Glomerular endothelial cell (primary cell): ENCODE measurements at regions not wholly inside any gene's neighbourhood (a gene's known extent, or its start where the extent isn't known, plus 50 kb on each side); places are given as distances from the start of the nearest gene placed in this dataset.

ENCODE experiments used
- DNase-seq: peaks from one replicate; pipeline ENCODE4 v3.0.0-alpha.2; 2011; ENCODE audit warnings: low read depth, low spot score; ENCODE audit errors: extremely low read depth

DNA sequence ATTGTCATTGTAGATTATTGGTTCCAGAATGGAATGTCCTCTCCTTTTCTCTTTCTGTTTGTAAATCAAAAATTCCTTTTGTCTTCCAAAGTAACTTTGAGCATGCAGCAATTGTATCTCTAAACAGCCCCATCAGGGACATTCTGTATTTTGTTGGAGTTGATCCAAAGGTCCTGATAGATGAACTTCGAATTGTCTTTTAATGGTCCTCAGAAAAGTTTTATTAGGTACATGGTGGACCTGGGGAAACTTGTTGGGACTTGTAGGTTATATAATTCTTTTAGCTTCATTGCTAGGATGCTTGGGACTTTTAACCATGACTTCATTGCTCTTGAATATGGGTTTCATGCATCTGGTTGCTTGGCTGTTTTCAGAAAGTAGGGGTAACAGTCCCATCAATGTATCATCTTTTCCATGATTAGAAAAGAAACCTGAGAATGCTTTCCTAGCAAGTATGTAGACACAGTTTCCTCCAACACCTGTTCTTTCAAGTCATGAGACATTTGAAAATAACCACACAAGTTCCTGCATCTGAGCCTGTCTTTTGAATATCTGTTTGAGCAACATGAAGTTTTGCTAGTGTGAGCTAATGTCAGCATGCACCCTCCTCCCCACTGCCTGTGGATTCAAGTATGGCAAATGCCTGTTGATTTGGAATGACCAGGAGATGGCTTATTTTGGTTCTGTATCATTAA, 413.1 kb downstream of the KCNRG start:
- no peak for DNase-seq

DNA sequence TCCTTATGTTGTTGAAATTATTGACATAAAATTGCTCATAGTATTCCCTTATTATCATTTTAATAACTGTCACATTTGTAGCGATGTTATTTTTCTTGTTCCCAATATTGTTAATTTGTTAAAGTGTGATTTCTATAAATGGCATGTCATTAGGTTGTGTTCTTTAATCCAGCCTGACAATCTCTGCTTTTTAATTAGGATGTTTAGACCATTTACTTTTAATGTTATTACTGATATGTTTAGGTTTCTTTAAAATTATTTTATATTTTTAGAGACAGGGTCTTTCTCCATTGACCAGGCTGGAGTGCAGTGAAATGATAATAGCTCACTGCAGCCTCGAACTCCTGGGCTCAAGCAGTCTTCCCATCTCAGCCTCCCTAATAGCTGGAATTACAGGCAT, 408.5 kb downstream of the DLEU7 start:
- no peak for DNase-seq

DNA sequence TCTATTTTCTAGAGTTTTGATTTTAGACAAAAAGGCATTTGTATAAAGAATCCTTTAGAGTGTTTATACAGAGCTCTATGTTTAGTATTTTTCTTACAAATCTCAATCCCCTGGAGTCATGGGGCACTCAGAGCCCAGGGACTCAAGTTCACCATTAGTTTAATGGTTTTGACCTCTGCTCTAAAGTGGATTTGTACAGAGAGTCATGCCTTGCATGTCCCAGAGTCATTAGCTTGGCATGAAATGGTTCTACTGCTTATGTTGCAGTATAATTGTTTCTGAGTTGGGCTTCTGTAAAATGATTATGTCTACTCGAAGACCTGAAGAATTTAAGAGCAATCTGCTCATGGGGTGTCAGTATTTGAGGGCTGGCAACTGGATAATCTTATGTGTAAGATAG, 406.2 kb downstream of the DLEU7 start:
- no peak for DNase-seq

DNA sequence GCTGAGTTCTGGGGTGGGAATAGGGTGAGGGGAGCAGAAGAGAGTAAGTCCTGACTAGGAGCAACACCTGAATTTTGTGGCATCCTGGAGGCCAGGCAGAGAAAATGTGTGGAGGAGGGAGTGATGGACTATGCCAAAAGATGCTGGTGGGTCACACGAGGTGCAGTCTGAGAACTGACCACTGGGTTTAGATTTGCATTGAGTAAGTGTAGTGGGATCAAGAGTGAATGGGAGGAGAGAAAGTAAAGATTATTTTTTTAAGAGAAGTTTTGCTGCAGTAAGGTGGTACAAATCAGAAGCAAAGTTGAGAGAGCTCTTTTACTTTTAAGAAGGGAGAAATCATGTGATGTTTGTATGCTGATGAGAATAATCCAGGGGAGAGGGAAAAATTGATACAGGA, 405.1 kb downstream of the DLEU7 start:
- DNase-seq, result no peak

DNA sequence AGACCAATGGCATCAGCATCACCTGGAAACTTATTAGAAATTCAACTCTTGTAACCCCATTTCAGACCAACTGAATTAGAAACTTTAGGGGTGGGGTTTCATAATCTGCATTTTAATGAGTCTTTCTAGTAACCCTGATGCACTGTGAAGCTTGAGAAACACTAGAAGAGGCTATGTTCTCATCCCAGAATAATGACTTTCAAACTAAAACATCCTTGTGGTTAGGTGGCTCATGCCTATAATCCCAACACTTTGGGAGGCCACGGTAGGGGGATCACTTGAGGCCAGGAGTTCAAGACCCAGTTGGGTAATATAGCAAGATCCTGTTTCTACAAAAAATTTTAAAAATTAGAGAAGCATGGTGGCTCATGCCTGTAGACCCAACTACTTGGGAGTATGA, 402.4 kb downstream of the DLEU7 start:
- DNase-seq, result no peak

DNA sequence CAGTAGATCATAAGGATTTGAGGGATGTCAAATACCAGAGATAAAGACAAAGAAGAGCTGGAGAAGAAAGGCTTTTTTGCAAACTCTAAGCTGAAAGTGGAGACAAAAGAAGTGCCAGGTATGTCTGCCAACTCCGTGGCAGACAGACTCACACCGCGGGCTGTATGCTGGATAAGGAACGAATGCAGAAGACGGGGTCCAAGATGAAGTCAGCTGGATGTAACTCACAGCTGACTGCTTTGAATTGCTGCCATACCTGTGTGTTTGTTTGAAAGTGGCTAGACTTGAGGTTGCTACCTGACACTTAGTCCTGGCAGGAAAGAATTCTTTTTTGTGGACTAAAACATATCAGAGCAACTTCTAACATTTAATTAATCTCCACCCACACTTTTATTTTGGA, 398.8 kb downstream of the DLEU7 start:
- DNase-seq, result no peak

DNA sequence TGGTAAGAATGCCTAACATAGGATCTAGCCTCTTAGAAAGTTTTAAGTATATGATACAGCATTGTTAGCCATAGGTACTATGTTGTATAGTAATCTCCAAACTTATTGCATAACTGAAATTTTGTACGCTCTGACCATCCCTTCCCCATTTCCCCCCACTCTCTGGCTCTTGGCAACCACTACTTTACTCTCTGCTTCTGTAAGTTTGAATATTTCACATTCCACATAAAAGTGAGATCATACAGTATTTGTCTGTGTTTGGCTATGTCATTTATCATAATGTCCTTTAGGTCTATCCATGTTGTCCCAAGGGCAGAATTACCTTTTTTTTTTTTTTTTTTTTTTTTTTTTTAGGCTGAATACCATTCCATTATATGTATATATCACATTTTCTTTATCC, 396.9 kb downstream of the DLEU7 start:
- no peak for DNase-seq

DNA sequence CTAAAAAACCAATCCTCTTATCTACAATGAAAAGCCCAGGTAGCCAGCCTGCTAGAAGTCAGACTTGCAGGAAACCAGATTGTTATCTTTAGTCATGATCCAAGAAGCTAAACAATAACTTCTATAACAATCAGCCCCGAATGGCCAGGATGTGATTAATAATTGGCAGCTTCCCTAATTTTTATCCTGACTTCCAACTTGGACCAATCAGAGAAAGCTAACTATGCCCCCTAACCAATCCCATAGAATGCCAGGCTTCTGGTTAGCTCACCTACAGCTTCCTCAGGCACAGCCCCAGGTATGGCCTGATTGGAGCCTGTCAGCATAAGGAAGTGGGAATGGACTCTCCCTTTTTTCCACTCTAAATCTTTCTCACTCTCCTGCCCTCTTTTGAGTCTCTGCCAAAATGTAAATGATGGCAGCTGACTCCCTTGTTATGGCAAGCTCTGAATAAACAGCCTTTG, 394.9 kb downstream of the DLEU7 start:
- DNase-seq, result peak; percentile 80

DNA sequence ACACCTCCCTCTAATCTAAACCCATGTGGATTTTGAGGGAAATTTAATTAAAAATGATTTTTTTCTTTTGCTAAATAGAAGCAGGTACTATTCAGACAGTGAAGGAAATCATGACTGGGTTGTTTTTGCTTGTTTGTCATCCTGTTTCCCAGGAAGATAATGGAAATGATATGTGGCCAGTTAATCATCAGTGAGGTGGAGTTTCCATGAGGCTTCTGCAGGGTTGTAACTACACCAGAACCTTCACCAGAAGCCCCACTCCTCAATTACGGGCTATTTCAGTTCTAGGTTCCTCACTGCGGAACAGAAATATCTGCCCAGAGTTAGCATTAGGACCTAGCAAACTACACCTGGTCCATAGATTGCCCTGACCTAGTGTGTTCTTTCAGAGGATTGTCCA, 394.0 kb downstream of the DLEU7 start:
- no peak for DNase-seq

DNA sequence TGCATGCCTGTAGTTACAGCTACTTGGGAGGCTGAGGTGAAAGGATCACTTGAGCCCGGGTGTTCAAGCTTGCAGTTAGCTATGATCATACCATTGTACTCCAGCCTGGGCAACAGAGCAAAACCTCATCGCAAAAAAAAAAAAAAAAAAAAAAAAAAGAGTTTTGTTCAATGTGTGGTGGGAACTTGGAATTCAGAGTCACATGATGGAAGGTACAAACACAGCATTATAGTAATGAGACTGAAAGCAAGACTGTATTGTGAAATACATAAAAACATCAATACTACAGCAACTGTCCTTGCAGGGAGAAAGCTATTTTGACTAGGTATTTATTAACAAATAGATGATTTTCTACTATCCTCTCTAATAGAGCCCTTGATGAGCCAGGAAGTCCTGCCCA, 393.2 kb downstream of the DLEU7 start:
- no peak for DNase-seq

DNA sequence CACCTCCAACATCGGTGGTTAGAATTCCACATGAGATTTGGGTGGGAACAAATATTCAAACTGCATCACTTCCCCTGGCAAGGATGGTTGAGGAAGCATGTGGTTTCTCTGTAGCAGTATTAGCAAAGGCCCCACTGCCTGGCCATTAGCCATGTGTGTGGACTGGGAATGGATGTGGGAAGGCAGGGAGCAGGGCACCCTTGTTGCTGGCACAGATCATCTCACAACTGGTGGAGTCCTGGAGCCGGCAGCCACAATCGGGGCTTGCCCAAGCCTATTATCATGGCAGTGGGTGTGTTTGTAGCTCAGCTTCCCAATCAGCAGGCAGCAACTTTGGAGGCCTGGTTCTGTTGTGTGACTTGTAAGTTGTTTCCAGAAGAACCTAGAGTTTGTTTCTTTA, 391.9 kb downstream of the DLEU7 start:
- DNase-seq, result no peak

DNA sequence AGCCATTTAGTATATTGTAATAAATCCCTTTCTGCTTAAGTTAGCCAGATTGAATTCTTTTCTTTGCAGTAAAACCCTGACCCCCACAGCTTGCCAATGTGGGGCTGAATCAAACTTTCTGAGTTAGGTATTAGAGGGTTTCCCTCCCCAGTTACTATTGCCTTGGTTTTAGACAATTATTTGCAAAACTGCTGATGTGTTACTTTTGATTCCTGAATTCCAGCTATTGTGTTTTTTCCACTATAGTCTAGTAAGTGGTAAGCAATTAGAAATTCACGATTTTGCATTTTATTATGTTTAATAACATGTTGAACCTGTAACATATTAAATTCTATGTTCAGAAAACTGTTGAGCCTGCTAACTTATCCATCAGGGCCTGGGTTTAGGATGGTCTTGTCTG, 391.5 kb downstream of the DLEU7 start:
- no peak for DNase-seq

DNA sequence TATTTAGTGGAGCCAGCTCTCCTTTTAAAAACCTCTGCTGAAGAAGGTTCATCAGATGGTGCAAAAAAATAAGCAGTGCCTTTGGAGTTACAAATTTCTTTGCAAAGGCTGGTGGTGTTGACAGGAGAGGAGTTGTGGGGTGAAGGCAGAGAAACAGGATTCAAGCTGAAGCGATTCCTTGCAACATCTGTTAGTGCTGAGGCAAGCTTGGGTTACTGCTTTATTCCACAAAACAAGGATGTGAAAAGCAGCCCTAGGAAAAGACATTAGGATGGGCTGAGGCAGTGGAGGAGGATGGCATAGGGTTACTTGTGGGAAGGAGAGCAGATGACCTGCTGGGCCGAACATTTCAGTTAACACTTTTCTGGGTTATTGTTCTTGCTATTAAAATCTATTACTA, 390.7 kb downstream of the DLEU7 start:
- DNase-seq, result no peak

DNA sequence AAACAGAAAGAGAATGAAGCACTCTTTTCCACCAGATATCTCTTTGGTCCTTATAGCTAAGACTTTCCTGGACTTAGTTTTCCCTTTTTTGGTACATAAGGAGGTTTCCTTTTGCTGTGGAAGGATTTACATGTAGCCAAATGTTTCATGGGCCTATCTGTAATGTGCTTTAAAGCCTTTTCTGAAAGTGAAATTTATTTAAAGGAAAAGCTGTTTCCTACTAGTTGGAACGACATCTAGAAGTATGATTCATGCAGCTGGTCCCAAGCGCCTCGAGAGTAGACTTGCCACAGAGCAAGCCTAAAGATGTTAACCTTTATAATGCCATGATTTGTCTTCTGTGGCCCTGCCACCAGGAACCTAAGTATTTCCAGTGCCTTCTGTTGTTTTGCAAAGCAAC, 390.3 kb downstream of the DLEU7 start:
- DNase-seq, result no peak

DNA sequence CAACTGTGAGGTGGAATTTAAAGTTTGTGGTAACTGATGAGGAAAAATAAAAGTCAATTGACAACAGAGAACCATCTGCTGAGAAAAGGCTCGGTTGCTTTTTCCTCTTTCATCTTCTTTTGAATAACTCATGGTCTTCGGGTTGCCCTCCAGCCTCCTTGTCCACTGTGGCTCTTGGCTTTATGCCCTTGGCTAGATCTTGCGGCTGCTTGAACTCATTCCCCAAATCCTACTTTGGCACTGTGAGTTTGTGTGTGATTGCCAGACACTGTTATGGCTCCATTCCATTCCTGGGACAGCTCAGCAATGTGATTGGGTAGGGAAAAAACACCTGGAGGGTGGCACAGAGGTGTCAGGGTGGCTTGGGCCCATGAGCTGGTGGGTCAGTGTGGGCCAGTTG, 387.4 kb downstream of the DLEU7 start:
- DNase-seq, result no peak

DNA sequence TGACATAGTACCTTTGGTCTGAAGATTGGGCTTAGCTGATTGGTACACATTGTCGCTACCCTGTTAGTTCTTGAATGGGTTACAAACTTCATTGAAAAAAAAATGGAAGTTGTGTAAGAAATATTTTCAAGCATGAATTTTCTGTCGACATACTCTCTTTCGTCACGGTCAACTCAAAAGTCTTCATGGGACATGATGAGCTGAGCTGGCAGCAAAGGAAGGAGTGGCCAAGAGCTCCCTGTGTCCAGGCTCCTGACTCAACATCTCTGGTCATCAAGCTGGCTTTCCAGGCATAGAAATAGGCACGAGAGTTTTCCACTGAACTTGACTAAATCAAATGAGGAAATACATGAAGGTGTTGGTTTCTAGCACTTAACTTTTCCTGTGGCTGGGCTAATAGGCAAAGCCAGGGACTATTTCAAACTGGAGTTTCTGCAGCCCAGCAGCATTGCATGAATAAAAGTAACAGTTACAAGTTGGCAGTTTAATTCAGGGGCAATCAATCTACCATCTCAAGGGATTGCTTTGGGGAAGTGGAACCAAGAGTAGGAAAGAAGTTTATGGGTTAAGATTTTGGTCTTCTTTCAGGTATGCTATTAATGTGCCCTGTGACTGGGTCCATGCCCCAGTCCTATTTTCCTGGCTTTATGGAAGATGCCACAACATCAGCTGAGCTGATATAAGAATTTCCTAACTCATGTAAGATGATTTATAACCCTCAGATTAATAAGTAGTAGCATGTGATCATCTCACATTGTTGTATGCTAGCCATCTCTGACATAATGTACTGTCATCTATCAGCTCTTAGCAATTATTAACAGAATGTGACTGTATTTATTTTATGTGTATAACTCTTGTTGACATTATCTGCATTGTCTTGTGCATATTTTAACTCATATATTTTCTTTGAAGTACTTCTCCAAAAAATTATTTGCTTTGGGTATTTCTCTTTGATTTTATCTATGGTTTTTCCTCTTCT, 385.8 kb downstream of the DLEU7 start:
- DNase-seq, result no peak

DNA sequence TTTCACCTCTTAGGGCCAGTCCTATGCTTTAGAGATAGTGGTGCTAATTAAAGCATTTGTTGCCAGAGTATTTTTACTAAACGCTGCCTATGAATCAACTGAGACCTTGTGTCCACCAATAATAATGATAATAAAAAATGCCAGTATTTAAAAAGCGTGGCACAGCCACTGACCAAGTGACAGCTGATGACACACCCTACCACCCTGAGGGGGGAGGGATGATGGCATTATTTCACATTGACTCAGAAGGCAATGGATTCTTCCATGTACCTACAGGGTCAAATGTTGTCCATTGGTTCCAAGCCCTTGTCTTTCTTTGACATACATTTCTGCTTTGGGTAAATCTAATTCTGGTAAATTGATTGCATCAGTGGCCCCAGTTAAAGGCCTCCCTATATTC, 384.4 kb downstream of the DLEU7 start:
- DNase-seq, result no peak

DNA sequence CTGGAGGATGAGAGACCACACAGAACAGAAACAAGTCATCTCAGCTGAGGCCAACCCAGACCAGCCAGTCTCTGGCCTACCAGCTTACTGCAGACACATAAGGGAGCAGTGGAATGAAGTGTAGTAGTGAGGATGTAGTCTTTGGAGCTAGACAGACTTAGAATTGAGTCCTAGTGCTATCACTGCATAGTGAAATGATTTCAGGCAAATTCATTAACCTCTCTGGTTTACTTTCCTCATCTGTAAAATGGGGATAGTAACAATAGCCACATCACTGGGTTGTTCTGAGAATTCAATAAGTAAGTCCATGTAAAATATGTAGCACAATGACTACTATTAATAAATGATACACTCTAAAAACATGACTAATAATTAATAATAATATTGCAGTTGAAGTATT, 383.8 kb downstream of the DLEU7 start:
- DNase-seq, result no peak

DNA sequence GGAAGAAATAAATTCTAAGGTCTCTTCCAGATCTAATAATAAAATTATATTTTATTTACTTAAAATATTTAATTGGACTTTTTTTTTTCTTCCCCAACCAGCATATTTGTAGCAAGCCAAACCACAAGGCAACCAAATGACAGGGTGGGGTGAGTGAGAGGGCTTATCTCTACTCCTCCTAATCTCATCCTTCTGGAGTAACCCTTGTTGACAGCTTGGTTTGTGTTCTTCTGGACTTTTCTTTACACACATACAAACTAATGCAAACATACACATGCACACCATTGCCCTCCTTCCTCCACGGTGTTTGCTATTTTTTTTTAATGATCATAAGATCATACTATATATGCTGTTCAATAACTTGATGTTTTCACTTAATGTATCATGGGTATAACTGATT, 383.1 kb downstream of the DLEU7 start:
- no peak for DNase-seq

DNA sequence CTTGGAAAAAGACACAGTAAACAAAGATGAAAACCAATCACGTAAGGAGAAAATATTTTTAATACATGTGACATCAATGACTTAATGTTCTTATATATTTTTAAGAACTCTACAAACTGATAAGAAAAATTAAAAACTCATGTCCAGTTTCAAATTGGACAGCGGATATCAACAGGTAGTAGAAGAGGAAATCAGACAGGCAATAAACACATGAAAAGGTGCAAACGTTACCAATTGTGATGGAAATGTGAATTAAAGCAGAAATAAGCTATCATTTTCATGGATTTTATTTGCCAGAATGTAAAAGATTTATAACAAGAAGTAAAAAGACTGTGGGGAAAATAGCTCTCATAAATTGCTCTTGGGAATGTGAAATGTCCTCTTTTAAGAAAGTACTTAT, 382.3 kb downstream of the DLEU7 start:
- no peak for DNase-seq

DNA sequence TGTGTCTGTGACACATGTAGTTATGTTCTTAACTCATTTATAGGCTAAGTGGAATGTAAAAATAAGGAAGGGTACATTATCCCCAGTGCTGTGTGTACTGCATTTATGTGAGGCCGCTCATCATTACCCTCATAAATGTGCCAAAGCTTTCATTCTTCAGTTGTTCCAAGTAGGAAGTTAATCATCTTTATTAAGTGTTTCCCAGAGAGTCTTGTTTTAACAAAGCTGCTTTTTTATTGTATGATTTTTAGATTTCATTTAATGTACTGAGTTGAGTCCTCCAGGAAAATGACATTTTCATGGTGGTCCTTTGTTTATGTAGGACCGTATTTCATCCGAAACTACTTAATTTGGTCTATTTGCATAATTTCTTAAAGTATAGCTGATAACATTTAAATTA, 379.8 kb downstream of the DLEU7 start:
- DNase-seq, result no peak
